Left kidney (tissue), 1 donor: ENCODE measurements at regions not wholly inside any gene's neighbourhood (a gene's known extent, or its start where the extent isn't known, plus 50 kb on each side); places are given as distances from the start of the nearest gene placed in this dataset.
"Not testable (repeated sequence)": the region's sequence is repeated elsewhere in the genome, so short reads cannot be mapped to it uniquely, and the experiment has no call there.

Source experiments
- DNase-seq: peaks from one replicate; pipeline ENCODE4 v3.0.0-alpha.2; 2013

DNA sequence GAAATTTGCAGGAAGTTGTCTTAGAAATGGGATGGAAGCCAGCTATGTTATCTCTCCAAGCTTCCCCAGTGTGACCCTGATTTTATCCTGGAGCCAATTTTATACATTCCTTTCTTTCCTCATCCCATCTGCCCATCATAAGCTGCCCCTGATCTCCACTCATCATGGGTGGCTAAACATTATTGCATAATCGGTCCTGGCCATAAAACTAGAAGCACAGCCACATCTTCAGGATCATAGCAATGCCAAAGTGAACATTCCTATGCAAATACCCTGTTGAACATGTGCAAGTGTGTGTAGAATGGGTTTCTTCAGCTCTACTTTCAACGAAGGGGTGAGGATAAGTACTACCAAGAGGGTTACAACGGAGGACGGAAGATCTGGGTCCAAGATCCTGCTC, 50.6 kb upstream of the COG2 start:
- no peak for DNase-seq

DNA sequence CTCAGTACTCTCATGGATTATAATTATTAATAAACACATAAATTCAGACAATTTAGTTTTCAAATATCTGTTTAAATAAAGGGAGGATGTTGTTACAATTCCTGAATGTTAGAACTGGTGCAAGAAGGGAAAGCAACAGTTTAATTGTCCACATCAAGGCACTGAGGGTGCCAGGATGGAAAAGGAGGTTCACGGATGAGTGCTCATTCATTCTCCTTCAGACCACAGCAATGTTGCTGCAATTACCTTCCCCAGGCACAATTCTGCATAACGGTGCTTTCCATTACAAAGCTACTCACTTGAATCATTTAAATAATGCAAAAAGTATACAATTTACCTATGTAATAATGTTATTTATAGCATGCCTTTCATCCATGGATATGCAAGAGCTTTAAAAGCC, 52.3 kb upstream of the COG2 start:
- DNase-seq, result no peak

DNA sequence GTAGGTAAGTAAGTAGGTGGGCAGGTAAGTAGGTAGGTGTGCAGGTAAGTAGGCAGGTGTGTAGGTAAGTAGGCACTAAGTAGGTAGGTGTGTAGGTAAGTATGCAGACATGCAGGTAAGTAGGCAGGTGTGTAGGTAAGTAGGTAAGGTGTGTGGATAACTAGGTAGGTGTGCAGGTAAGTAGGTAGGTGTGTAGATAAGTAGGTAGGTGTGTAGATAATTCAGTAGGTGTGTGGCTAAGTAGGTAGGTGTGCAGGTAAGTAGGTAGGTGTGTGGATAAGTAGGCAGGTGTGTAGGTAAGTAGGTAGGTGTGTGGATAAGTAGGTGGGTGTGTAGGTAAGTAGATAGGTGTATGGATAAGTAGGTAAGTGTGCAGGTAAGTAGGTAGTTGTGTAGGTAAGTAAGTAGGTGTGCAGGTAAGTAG, 53.9 kb upstream of the COG2 start:
- DNase-seq, result no peak

DNA sequence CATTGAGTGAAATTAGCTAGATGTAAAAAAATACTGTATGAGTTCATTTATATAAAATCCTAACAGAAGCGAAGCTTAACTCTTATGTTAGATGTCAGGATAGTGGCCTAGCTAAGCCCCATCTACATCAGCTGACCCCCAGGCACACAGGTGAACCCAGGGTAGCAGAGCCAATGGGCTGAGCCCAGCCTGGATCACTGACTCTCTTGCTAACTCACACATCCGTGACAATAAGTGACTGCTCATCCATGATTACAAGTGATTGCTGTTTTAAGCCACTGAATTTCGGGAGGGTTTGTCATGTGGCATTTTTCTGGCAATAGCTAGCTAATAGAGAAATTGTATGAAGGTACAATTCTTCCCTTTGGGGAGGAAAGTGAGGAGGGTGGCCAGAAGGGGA, 55.2 kb upstream of the COG2 start:
- no peak for DNase-seq

DNA sequence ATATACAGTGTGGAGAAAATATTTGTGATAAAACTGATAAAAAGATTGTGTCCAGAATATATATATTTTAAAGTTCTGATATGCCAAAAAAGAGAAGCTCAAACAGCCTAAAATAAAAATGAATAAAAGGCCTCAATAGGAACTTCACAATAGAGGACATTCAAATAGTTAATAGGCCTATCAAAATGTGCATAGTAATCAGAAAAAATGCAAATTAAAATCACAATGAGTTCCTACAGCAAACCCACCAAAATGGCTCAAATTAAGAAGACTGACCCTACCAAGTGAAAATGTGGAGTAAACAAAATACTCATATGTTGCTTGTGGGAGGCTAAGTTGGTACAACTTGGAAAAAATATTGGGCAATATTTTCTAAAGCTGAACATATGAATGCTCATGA, 57.6 kb upstream of the COG2 start:
- no peak for DNase-seq

DNA sequence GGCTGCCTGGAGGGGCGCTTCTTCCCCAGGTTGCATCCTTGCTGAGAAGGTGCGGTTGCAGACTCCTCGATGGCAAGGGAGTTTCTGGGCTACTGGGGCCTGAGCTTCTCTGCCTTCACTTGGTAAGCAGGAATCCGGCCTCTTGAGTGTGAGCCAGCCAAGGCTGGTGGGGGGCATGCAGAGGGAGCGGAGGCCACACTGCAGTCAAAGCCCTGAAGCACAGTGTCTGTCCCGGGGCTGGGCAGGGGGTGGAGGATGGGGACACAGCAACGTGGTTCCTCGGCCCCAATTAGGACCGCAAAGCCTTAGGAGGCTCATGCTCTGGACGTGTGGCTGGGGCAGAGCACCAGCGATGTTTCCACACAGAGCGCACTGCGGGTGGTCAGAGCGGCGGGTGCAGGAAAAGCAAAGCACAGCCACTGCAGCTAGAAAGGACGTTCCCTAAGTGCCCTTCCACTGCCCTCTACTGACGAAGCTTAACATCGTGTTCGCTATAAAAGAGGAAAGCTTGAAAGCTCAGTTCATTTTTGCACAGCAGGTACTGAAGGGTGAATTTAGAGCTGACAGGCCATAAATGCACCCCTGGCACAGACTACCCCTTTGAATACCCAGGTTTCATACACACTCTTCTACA, 60.7 kb upstream of the COG2 start:
- no peak for DNase-seq

DNA sequence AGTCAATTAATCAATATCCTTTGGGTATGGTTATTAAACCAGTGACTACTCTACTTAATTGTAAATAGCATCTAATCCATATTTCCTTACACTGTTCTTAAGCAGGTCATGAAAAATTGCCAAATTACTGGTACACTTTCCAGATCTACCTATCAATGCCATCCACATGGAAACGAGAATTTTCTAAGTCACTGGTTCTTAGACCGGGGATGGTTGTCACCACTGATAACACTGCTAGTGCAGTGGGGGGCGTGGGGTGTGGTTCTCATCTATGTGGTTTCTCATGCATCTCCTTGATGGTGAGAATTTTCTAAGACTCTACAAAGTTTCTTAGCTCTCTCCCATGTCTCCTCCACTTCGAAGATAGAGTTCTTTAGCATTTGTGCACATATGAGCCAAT, 63.7 kb upstream of the COG2 start:
- no peak for DNase-seq

DNA sequence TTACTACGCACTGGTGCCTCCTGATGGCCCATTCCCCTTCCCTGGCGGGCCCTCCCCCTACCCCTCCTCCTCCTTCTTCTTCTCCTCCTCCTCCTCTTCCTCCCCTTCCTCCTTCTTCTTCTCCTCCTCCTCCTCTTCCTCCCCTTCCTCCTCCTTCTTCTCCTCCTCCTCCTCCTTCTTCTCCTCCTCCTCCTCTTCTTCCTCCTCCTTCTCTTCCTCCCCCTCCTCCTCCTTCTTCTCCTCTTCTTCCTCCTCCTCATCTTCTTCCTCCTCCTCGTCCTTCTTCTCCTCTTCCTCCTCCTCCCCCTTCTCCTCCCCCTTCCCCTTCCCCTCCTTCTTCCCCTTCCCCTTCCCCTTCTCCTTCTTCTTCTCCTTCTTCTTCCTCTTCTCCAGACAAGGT, 64.7 kb upstream of the COG2 start:
- no peak for DNase-seq

DNA sequence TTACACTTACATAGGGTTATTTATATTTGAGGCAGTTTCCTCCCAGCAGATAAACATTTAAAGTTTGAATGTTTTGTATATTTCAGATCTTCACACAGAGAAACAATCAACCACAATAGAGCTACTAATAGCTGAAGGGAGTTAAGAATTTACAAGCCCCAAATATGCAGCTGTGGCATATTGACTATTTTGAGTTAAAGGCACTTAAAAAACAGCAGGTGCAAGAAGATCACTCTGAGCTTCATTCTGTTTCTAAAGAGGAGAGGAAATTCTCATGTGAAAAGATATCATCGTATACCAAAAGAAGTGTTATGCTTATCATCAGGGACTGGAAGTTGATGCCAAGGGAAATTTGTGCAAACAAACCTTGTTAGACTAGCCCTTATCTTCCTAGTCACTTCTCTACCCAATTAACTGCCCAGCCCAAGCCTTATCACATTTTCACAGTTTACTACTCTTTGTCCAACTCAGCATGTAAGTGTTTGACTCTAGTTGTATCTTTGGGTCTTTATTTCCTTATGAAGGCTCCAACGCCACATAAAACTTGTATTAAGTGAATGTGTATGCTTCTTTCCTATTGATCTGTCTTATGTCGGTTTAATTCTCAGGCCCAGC, 66.3 kb upstream of the COG2 start:
- no peak for DNase-seq

DNA sequence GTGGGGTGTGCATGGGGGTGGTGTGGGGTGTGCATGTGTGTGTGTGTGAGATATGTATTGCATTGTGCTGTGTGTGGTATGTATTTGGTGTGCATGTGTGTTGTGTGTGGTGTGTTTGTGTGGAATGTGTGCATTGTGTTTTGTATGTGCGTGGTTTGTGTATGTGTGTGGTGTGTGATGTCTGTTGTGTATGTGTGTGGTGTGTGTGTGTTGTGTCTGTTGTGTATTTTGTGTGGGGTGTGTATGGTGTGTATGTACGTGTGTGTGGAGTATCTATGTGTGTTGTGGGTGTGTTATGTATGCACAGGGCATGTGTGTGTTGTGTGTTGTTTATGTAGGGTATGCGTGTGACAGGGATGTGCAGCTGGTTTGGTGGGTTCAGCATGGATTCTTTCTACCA, 67.8 kb upstream of the COG2 start:
- no peak for DNase-seq

DNA sequence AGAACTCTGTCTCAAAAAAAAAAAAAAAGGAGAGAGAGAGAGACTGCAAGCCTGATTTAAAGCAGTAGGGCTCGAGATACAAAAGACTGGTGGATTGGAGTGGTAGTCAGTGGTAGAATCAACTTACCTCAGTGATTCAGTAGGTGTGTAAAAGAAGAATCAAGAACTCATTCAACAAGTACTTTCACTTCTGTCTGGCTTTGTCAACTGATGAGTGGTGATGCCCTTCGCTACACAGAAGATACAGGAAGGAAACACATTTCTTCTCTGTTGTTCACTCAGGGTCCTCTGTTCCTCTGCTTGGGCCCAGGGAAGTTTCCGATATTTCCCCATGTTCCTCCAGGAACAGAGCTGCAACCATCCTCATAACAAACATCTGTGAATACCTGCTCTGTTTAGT, 68.6 kb upstream of the COG2 start:
- no peak for DNase-seq

DNA sequence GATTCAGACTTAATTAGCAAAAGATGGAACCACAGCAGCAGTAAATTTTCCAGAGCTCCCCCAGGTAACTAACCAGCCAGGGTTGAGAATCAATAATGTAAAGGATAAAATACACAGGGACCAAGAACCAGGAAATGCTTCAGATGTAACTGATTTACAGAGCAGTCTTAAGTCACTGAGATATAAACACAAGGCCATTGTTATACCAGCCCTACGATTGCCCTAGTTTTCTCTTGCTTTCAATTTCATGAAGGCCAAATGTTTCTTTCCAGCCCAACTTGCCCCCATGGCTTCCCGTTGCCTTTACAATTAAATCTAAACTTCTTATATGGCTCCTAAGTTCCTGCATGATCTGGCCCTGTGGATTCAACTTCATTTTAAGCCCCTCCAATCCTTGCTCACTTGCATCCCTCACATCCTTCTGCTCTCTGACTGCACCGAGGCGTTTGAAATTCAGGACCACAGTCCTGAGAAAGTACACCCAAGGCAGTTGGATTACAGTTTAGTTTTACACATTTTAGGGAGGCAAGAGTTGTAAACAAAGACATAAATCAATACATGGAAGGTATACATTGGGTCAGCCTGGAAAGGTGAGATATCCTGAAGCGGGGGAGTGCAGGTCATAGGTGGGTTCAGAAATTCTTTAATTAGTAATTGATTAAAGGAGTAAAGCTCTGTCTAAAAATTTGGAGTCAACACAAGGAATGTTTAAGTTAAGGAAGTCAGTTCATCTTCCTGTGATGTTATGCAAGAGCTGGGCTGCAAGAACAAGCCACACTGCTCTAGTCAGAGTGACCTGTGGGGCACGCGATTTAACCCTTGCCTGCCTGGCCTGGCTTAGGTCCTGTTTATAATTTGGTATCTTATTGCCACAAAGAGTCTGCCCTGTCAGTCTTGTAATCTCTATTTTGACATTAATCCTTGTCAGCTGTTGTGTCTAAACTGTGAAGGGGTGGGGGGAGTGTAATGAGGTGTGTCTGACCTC, 69.9 kb upstream of the COG2 start:
- DNase-seq, result peak; percentile 59

DNA sequence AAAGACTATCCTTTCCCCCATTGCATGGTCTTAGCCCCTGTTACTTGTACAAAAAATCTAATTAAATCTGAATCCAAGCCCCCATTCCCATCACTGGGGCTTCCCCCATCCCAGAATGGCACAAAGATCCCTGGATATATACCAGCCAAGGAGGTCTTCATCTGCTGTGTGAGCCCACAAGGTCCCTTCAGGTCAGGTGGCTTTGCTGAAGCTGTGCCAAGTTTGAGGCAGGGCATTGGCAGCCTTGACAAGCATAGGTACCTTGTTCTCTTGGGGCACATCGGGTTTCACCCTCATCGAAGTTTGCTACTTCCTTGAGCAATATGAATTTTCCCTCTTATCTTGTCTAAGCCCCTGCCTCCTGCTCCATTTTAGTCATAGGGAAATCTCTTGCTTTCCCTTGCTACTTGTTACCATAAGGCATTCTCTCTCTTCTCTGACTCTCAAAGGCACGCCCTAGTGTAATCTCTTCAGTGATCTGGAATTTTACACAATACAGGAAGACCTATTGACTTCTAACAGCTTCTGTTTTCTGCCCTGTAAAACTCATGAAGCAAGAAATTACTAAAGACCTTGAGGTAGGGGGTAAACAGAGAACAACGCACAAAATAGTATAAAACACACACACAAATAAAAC, 71.4 kb upstream of the COG2 start:
- no peak for DNase-seq

DNA sequence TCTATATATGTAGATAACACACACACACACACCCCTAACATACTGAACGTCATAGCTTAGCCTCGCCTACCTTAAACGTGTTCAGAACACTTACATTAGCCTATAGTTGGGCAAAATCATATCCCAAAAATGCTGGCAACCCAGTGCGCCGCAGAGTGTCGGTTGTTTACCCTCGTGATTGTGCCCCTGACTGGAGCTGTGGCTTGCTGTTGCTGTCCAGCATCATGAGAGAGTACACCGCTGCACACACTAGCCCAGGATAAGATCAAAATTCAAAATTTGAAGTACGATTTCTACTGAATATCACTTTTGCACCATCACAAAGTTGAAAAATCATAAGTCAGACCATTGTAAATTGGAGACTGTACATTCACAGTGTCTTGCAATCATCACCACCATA, 73.1 kb upstream of the COG2 start:
- no peak for DNase-seq

DNA sequence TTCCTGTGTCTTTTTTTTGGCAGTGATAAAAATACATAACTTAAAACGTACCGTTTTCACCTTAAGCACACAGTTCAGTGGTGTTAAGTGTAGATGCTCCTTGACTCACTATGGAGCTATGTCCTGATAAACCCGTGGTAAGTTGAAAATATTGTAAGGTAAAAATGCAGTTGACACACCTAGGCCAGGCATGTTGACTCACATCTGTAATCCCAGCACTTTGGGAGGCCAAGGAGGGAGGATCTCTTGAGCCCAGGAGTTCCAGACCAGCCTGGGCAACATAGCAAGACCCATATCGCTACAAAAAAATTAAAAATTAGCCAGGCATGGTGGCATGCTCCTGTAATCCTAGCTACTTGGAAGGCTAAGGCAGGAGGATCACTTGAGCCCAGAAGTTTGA, 73.6 kb upstream of the COG2 start:
- DNase-seq, result no peak

DNA sequence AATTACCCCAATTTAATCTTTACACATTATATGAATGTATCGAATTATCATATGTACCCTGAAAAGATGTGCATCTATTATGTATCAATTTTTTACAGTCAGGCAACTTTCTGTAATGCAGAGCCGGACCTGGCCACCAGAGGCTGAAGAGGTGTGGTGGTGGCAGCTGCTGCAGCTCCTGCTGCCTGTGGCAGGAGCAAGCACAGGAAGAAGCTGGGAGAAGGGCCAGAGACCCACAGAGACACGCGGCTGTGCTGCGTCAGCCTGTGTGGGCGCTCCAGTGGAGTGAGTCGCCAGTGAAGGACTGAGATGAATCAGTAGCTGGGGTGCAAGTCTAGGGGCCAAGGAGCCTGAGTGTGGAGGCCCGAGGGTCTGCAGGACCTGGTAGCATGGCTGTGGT, 74.3 kb upstream of the COG2 start:
- no peak for DNase-seq

DNA sequence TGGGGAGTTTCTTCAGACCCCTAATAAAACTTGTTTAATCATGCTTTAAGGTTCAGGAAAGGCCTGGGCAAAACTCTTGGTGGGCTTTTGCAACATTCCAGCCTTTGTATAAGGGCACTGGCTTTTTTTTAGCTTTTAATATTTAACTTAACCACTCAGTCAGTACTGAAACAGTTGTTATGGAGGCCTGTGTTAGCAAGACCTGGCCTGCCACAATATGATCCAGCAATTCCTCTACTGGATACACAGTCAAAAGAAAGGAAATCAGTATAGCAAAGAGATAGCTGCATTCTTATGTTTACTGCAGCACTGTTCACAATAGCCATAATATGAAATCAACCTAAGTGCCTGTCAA, 75.1 kb upstream of the COG2 start:
- no peak for DNase-seq

DNA sequence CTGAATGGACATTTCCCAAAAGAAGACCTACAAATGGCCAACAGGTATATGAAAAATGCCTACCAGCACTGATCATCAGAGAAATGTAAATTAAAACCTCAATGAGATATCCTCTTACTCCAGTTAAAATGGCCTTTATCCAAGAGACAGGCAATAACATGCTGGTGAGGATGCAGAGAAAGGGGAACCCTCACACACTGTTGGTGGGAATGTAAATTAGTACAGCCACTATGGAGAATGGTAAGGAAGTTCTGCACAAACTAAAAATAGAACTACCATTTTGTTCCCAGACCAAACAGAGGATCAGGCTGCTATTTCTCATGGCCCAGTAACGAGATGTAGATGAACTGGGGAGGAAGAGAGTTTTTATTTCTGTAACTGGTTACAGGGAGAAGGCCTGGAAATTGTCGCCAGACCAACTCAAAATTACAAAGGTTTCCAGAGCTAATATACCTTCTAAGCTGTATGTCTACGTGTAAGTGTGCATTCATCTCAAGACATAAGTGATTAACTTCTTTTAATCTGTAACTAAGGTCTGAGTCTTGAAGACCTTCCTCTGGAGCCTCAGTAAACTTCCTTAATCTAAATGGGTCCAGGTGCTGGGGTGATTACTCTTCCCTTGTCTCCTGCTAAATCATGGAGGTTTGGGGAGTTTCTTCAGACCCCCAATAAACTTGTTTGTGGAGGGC, 75.6 kb upstream of the COG2 start:
- DNase-seq, result not testable (repeated sequence)

DNA sequence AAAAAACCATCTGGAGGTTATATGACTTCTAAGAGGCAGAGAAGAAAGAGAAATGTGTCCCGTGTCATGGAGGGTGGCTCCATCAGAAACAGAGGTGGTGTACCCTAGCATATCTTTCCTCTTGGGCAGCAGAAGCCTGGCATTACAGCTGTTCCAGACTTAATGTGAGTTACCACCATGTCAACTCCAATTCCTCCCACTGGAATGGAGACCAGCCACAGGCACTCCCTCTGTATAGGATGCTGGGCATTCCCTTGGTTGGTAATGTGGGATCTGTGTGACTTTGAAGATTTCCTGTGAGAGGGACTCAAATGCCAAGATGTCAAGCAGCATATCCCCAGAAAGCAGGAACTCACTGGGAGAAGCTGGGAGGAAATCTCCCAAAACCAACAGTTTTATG, 77.1 kb upstream of the COG2 start:
- DNase-seq, result no peak

DNA sequence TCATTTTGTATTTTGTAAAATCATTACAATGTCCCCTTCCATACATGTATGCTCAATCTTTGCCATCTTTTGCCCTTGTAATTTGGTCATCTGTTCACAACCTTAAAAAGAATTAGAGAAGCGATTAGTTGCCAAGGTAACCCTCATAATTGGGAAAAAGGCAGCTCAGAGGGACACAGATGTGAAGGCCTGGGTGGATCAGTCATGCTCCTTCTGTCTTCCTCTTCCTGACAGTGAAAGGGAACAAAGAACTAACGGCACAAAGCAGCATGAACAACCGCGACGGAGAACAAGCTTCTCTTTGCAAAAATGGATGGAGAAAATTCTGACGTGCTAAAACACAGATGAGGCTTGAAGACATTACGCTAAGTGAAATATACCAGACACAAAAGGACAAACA, 78.7 kb upstream of the COG2 start:
- no peak for DNase-seq

DNA sequence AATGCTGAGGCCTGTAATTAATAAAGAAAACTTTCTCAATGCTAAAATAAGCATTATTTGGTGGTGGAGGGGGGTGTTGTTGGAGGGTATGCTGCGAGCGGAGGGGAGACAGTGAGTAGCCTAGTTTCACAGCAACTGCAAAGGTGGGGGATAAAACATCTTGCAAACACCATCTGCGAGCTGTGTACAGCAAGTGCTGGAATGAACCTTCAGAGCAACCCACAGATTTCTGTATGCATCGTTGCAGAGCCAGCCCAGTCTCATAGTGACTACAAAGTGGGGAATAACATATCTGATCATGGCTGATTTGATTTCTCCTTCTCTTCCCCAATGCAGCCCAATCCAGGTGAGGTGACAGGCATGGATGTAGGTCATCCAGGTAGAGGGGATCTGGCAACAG, 80.7 kb upstream of the COG2 start:
- DNase-seq, result no peak

DNA sequence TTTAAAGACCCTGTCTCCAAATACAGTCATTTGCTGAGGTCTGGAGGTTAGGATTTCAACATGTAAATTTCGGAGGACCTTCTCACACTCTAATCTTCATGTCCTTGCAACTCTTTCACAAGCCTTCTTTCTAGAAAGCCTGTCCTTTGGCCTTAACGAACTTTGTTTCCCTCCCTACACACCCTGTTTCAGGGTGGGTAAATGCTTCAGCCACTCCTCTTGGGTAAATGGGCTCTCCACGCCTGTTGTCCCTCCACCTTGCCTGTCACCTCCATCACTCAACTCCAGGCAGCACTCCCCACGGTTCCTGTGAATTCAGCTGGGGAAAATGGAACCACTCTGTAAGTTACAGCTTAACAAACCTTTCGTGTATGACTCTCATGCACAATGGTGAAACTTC, 84.0 kb upstream of the COG2 start:
- no peak for DNase-seq
